SK-N-SH treated with all-trans-retinoic acid at 6 μM for 48 hours (cell line): ENCODE measurements at regions not wholly inside any gene's neighbourhood (a gene's known extent, or its start where the extent isn't known, plus 50 kb on each side); places are given as distances from the start of the nearest gene placed in this dataset.

Experiments used
- ATAC-seq: fragments of 200-7000 bp; cut with Tn5 transposase; 3 replicates; pipeline ENCODE4 v1.9.1; 2020; ENCODE audit warnings: mild to moderate bottlenecking, moderate library complexity
- BACH2 ChIP-seq: fragments of 250-450 bp; sonication (Bioruptor Pico); IDR thresholded peaks from 2 replicates; pipeline ENCODE4 v1.9.0; 2021; ENCODE audit warnings: mild to moderate bottlenecking, borderline replicate concordance
- CREB5 ChIP-seq: fragments of 250-450 bp; sonication (Bioruptor Pico); IDR thresholded peaks from 2 replicates; pipeline ENCODE4 v1.5.1; 2020; ENCODE audit warnings: low read depth, mild to moderate bottlenecking, moderate library complexity
- CSDC2 ChIP-seq: fragments of 250-450 bp; sonication (Bioruptor Pico); IDR thresholded peaks from 2 replicates; pipeline ENCODE4 v1.5.0; 2020; ENCODE audit warnings: mild to moderate bottlenecking, moderate library complexity
- CSRNP3 ChIP-seq: fragments of 250-450 bp; sonication (Bioruptor Pico); IDR thresholded peaks from 2 replicates; pipeline ENCODE4 v1.5.1; 2021; ENCODE audit warnings: mild to moderate bottlenecking, moderate library complexity
- ESRRG ChIP-seq: fragments of 250-450 bp; sonication (Bioruptor Pico); IDR thresholded peaks from 2 replicates; pipeline ENCODE4 v1.6.1; 2021; ENCODE audit warnings: mild to moderate bottlenecking
- GLIS3 ChIP-seq: fragments of 250-450 bp; sonication (Bioruptor Pico); IDR thresholded peaks from 2 replicates; pipeline ENCODE4 v1.5.0; 2020; ENCODE audit warnings: mild to moderate bottlenecking, moderate library complexity
- ISL1 ChIP-seq: fragments of 250-450 bp; sonication (Bioruptor Pico); IDR thresholded peaks from 2 replicates; pipeline ENCODE4 v2.1.2; 2022; ENCODE audit warnings: mild to moderate bottlenecking, moderate library complexity
- OSR1 ChIP-seq: fragments of 250-450 bp; sonication (Bioruptor Pico); IDR thresholded peaks from 2 replicates; pipeline ENCODE4 v1.8.0; 2022; ENCODE audit warnings: moderate library complexity, mild to moderate bottlenecking, inconsistent platforms
- PATZ1 ChIP-seq: fragments of 250-450 bp; sonication (Bioruptor Pico); IDR thresholded peaks from 2 replicates; pipeline ENCODE4 v1.8.0; 2020; ENCODE audit warnings: mild to moderate bottlenecking, moderate library complexity, borderline replicate concordance
- POU6F1 ChIP-seq: fragments of 250-450 bp; sonication (Bioruptor Pico); IDR thresholded peaks from 2 replicates; pipeline ENCODE4 v1.8.0; 2021; ENCODE audit warnings: low read depth, mild to moderate bottlenecking, moderate library complexity, borderline replicate concordance
- PPARA ChIP-seq: fragments of 250-450 bp; sonication (Bioruptor Pico); IDR thresholded peaks from 2 replicates; pipeline ENCODE4 v1.5.0; 2020; ENCODE audit warnings: mild to moderate bottlenecking, borderline replicate concordance
- RARB ChIP-seq: fragments of 250-450 bp; sonication (Bioruptor Pico); IDR thresholded peaks from 2 replicates; pipeline ENCODE4 v1.8.0; 2021; ENCODE audit warnings: mild to moderate bottlenecking, moderate library complexity
- SNAI2 ChIP-seq: fragments of 250-450 bp; sonication (Bioruptor Pico); IDR thresholded peaks from 2 replicates; pipeline ENCODE4 v1.5.0; 2020; ENCODE audit warnings: mild to moderate bottlenecking, moderate library complexity
- TCF4 ChIP-seq: fragments of 250-450 bp; sonication (Bioruptor Pico); IDR thresholded peaks from 2 replicates; pipeline ENCODE4 v1.8.0; 2021; ENCODE audit warnings: mild to moderate bottlenecking, moderate library complexity, borderline replicate concordance
- TOX ChIP-seq: fragments of 250-450 bp; sonication (Bioruptor Pico); IDR thresholded peaks from 2 replicates; pipeline ENCODE4 v1.8.0; 2021; ENCODE audit warnings: mild to moderate bottlenecking, moderate library complexity, borderline replicate concordance
- TSHZ2 ChIP-seq: fragments of 250-450 bp; sonication (Bioruptor Pico); IDR thresholded peaks from 2 replicates; pipeline ENCODE4 v1.5.0; 2020; ENCODE audit warnings: mild to moderate bottlenecking, moderate library complexity
- ZC3H10 ChIP-seq: fragments of 250-450 bp; sonication (Bioruptor Pico); IDR thresholded peaks from 2 replicates; pipeline ENCODE4 v1.5.1; 2021; ENCODE audit warnings: mild to moderate bottlenecking, moderate library complexity
- ZFP3 ChIP-seq: fragments of 250-450 bp; sonication (Bioruptor Pico); IDR thresholded peaks from 2 replicates; pipeline ENCODE4 v1.5.0; 2020; ENCODE audit warnings: mild to moderate bottlenecking, moderate library complexity
- ZFP30 ChIP-seq: fragments of 450-650 bp; formaldehyde crosslinking; IDR thresholded peaks from 2 replicates; pipeline ENCODE4 v1.5.0; 2022; ENCODE audit warnings: mild to moderate bottlenecking, moderate library complexity
- ZNF565 ChIP-seq: fragments of 450-650 bp; formaldehyde crosslinking; conservative IDR thresholded peaks from 2 replicates; pipeline ENCODE4 v1.5.0; 2020; ENCODE audit warnings: low read depth, mild to moderate bottlenecking, moderate library complexity
- ZNF70 ChIP-seq: fragments of 450-650 bp; formaldehyde crosslinking; IDR thresholded peaks from 2 replicates; pipeline ENCODE4 v1.5.0; 2020; ENCODE audit warnings: mild to moderate bottlenecking, moderate library complexity
- ZNF8 ChIP-seq: fragments of 450-650 bp; formaldehyde crosslinking; IDR thresholded peaks from 2 replicates; pipeline ENCODE4 v1.5.0; 2020; ENCODE audit warnings: mild to moderate bottlenecking, moderate library complexity

GRCh38 chr6:145006914-145007313 is 721.8 kb downstream of the UTRN start:
- no peak for ATAC-seq
- TF ChIP-seq ZNF70 (CRISPR knock-in tag) (no peak), CREB5 (CRISPR knock-in tag) (no peak), SNAI2 (CRISPR knock-in tag) (no peak), CSDC2 (no peak), TSHZ2 (CRISPR knock-in tag) (no peak), ZNF8 (CRISPR knock-in tag) (no peak), ESRRG (no peak), PATZ1 (CRISPR knock-in tag) (no peak), OSR1 (CRISPR knock-in tag) (no peak)

GRCh38 chr6:145008715-145009114 is 723.6 kb downstream of the UTRN start:
- TF ChIP-seq CSDC2 (no peak), ISL1 (peak; percentile 68)
- ATAC-seq: no peak

- no peak for ATAC-seq
- no peak for TF ChIP-seq OSR1 (CRISPR knock-in tag)
- TF ChIP-seq ZNF8 (CRISPR knock-in tag): no peak
- no peak for TF ChIP-seq TOX (CRISPR knock-in tag)
- TF ChIP-seq TCF4 (CRISPR knock-in tag): no peak
- TF ChIP-seq POU6F1 (CRISPR knock-in tag): no peak
- no peak for TF ChIP-seq ZNF565 (CRISPR knock-in tag)
- no peak for TF ChIP-seq ESRRG
- TF ChIP-seq CSDC2: no peak
- TF ChIP-seq CREB5 (CRISPR knock-in tag): no peak
- no peak for TF ChIP-seq ZFP3 (CRISPR knock-in tag)
- TF ChIP-seq SNAI2 (CRISPR knock-in tag): no peak
- TF ChIP-seq RARB: no peak
- TF ChIP-seq ZFP30 (CRISPR knock-in tag): no peak
- no peak for TF ChIP-seq ZC3H10 (CRISPR knock-in tag)
- TF ChIP-seq PPARA (CRISPR knock-in tag): no peak
- no peak for TF ChIP-seq BACH2
These were observed 724.6 kb downstream of the UTRN start for GRCh38 chr6:145009711-145010110.

- ATAC-seq: no peak
- no peak for TF ChIP-seq ZNF8 (CRISPR knock-in tag)
- TF ChIP-seq GLIS3 (CRISPR knock-in tag): no peak
- no peak for TF ChIP-seq ZFP30 (CRISPR knock-in tag)
- TF ChIP-seq OSR1 (CRISPR knock-in tag): no peak
- no peak for TF ChIP-seq ISL1
- no peak for TF ChIP-seq CSRNP3 (CRISPR knock-in tag)
- no peak for TF ChIP-seq ZFP3 (CRISPR knock-in tag)
- TF ChIP-seq CREB5 (CRISPR knock-in tag): no peak
- TF ChIP-seq ZC3H10 (CRISPR knock-in tag): no peak
- no peak for TF ChIP-seq PATZ1 (CRISPR knock-in tag)
These were observed 723.2 kb downstream of the EPM2A start for GRCh38 chr6:145012039-145012662.
